ENCODE measurements at regions not wholly inside any gene's neighbourhood (a gene's known extent, or its start where the extent isn't known, plus 50 kb on each side); places are given as distances from the start of the nearest gene placed in this dataset.

- no peaks in the 10 kb centered on the region for H4K20me1 ChIP-seq (ENCODE audit: insufficient read depth, poor library complexity, severe bottlenecking)
Measured at GRCh38 chr13:70297189-70297616, 189.0 kb upstream of the KLHL1 start.

DNA sequence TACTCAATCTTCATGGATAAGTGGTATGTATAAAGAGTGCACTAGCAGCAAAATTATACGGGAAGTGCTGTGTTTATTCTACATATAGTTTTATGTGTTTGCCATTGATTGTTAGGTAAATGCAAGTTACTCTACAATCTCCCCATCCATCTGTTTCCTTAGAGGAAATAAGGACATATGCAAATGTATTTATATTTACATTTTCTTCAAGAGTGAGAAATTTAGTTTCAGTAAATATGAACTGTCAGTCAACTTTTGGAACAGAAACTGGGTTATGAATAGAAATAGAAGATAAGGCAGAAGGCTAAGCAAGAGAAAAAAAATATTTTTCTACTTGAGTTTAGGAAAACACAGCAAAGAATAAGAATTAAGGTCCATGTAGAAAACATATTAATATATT, 176.1 kb upstream of the KLHL1 start:
- 78% methylated on average over 1 of the region's 1 CpG for WGBS (ENCODE audit: low lambda C conversion rate, missing lambda C conversion rate)

More at GRCh38 chr13:70297189-70297616, 189.0 kb upstream of the KLHL1 start:
- H3K9me3 ChIP-seq (ENCODE audit: low read depth) = peaks cover 5% of the 10 kb centered on the region
- H2AFZ ChIP-seq = no peak overlapping the region
- no peaks in the 10 kb centered on the region for H3K4me1 ChIP-seq (ENCODE audit: insufficient read depth)
- DNase-seq (ENCODE audit: low spot score) = no peak
- no peaks in the 10 kb centered on the region for H3K36me3 ChIP-seq (replicated peaks; ENCODE audit: insufficient read depth, low read depth)
- H3K4me3 ChIP-seq = no peak overlapping the region
- 90% methylated on average over 12 of the region's 12 CpGs for WGBS (ENCODE audit: low lambda C conversion rate, missing lambda C conversion rate)
- no peaks in the 10 kb centered on the region for H3K9me2 ChIP-seq (replicated peaks; ENCODE audit: insufficient read depth)
- no peak overlapping the region for H3K4me2 ChIP-seq
- H3K79me2 ChIP-seq = no peaks in the 10 kb centered on the region
- no peak overlapping the region for H3K27ac ChIP-seq
- TF ChIP-seq CTCF (IDR thresholded peaks at IDR 0.05; ENCODE audit: poor library complexity) = no peak
- no peak for TF ChIP-seq EZH2 (IDR thresholded peaks at IDR 0.05; ENCODE audit: borderline replicate concordance)
- no peak for TF ChIP-seq EZH2phosphoT487 (IDR thresholded peaks at IDR 0.05; ENCODE audit: low read depth, severe bottlenecking, unreplicated experiment)
- H3K27me3 ChIP-seq = no peaks in the 10 kb centered on the region

DNA sequence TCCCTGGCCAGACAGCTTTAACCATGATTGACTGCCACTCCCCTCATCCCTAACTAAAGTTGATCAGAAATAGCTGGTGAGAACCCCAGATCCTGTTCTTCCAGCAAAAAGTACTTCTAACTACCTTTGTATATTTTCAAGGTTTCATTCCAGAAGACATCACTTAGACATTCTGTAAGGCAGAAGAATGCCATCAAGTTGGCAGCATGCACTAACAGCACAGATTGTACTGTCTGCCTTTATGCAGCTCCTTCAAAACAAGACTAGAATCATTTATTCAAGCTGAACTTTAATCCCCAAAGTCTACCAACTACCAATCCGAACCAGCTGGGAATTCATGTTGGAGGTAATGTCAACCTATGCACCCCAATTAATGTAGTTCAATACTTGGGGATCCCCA, 167.6 kb upstream of the KLHL1 start:
- TF ChIP-seq CTCF (IDR thresholded peaks at IDR 0.05; ENCODE audit: poor library complexity) (no peak), EZH2 (IDR thresholded peaks at IDR 0.05; ENCODE audit: borderline replicate concordance) (no peak), EZH2phosphoT487 (IDR thresholded peaks at IDR 0.05; ENCODE audit: low read depth, severe bottlenecking, unreplicated experiment) (no peak)
- Histone ChIP-seq H3K27ac (no peak overlapping the region), H3K79me2 (no peaks in the 10 kb centered on the region), H3K36me3 (replicated peaks; ENCODE audit: insufficient read depth, low read depth) (no peaks in the 10 kb centered on the region), H3K4me3 (no peak overlapping the region), H3K4me2 (no peak overlapping the region), H2AFZ (no peak overlapping the region), H3K4me1 (ENCODE audit: insufficient read depth) (no peaks in the 10 kb centered on the region), H4K20me1 (ENCODE audit: insufficient read depth, poor library complexity, severe bottlenecking) (no peaks in the 10 kb centered on the region), H3K9me3 (ENCODE audit: low read depth) (no peaks in the 10 kb centered on the region), H3K27me3 (no peaks in the 10 kb centered on the region), H3K9me2 (replicated peaks; ENCODE audit: insufficient read depth) (no peaks in the 10 kb centered on the region)
- 84% methylated on average over 1 of the region's 1 CpG for WGBS (ENCODE audit: low lambda C conversion rate, missing lambda C conversion rate)
- no peak for DNase-seq (ENCODE audit: low spot score)

More for the DNA sequence above, 176.1 kb upstream of the KLHL1 start:
- no peak for DNase-seq (ENCODE audit: low spot score)
- no peak overlapping the region for H3K27ac ChIP-seq
- no peaks in the 10 kb centered on the region for H3K9me3 ChIP-seq (ENCODE audit: low read depth)
- no peak overlapping the region for H3K4me3 ChIP-seq
- H3K79me2 ChIP-seq = no peaks in the 10 kb centered on the region
- H3K27me3 ChIP-seq = no peaks in the 10 kb centered on the region
- H3K4me1 ChIP-seq (ENCODE audit: insufficient read depth) = no peaks in the 10 kb centered on the region
- H3K4me2 ChIP-seq = no peak overlapping the region
- H3K9me2 ChIP-seq (replicated peaks; ENCODE audit: insufficient read depth) = no peaks in the 10 kb centered on the region
- no peaks in the 10 kb centered on the region for H4K20me1 ChIP-seq (ENCODE audit: insufficient read depth, poor library complexity, severe bottlenecking)
- TF ChIP-seq EZH2phosphoT487 (IDR thresholded peaks at IDR 0.05; ENCODE audit: low read depth, severe bottlenecking, unreplicated experiment) (no peak), EZH2 (IDR thresholded peaks at IDR 0.05; ENCODE audit: borderline replicate concordance) (no peak), CTCF (IDR thresholded peaks at IDR 0.05; ENCODE audit: poor library complexity) (no peak)
- no peak overlapping the region for H2AFZ ChIP-seq
- no peaks in the 10 kb centered on the region for H3K36me3 ChIP-seq (replicated peaks; ENCODE audit: insufficient read depth, low read depth)

All from hepatocyte (in vitro differentiated cells).